Testis (tissue), 2 donors: ENCODE measurements at regions not wholly inside any gene's neighbourhood (a gene's known extent, or its start where the extent isn't known, plus 50 kb on each side); places are given as distances from the start of the nearest gene placed in this dataset.

Experiments
- POLR2A ChIP-seq: fragments of 450-650 bp; IDR thresholded peaks from one replicate; pipeline ENCODE4 v1.6.1; 2017; ENCODE audit warnings: antibody characterized with exemption, mild to moderate bottlenecking, moderate library complexity
- TF ChIP-seq, protein P1 (sequence below), 3 experiments: fragments of 450-650 bp in 2 of 3; fragments of 200-600 bp in 1 of 3; sonication (generic) in 1 of 3; IDR thresholded peaks; one replicate each; pipeline ENCODE4 v1.5.1; 2016 to 2019; ENCODE audit warnings: antibody characterized with exemption in 3 of 3, mild to moderate bottlenecking in 2 of 3, moderate library complexity in 1 of 3

DNA sequence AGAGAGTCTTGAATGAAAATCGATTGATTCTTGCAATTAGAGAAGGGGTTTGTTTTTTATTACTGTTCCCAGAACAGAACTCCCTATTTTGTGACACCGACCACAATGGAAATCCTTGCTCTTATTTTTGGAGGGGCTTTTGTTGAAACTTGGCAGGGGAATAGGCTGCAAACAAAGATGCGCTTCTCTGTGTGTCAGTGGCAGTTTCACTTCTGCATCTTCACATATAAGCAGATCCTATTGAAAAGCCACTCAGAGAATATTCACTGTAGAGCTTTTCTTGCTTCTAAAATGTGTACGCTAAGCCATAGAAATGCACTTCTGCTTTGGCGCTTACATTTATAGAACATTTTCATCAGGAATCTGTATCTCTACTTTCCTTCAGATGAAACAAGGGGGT lies 1822.4 kb upstream of the SEL1L start:
- TF ChIP-seq, protein P1, sequence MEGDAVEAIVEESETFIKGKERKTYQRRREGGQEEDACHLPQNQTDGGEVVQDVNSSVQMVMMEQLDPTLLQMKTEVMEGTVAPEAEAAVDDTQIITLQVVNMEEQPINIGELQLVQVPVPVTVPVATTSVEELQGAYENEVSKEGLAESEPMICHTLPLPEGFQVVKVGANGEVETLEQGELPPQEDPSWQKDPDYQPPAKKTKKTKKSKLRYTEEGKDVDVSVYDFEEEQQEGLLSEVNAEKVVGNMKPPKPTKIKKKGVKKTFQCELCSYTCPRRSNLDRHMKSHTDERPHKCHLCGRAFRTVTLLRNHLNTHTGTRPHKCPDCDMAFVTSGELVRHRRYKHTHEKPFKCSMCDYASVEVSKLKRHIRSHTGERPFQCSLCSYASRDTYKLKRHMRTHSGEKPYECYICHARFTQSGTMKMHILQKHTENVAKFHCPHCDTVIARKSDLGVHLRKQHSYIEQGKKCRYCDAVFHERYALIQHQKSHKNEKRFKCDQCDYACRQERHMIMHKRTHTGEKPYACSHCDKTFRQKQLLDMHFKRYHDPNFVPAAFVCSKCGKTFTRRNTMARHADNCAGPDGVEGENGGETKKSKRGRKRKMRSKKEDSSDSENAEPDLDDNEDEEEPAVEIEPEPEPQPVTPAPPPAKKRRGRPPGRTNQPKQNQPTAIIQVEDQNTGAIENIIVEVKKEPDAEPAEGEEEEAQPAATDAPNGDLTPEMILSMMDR (IDR thresholded peaks at IDR 0.05): no peak
- TF ChIP-seq POLR2A: no peak
